Activated naive CD4-positive, alpha-beta T cell treated with anti-CD3 and anti-CD28 coated beads for 36 hours (primary cell): ENCODE measurements at regions not wholly inside any gene's neighbourhood (a gene's known extent, or its start where the extent isn't known, plus 50 kb on each side); places are given as distances from the start of the nearest gene placed in this dataset.

Experiments
- CTCF ChIA-PET: fragments of 350-600 bp; sonication (Branson Sonifier 250); formaldehyde crosslinking; loops from one replicate; lab custom pipeline; 2021; ENCODE audit warnings: antibody characterized with exemption; lab: Charles Lee
- DNase-seq: peaks from one replicate; pipeline ENCODE4 v3.0.0-alpha.2; 2020
- H3K27ac Mint-ChIP-seq: one replicate; pipeline ENCODE4 v1.8.0; 2021; ENCODE audit warnings: mild to moderate bottlenecking, mixed read lengths
- H3K27me3 Mint-ChIP-seq: one replicate; pipeline ENCODE4 v1.8.0; 2021; ENCODE audit warnings: low read depth, mixed read lengths
- H3K36me3 Mint-ChIP-seq: one replicate; pipeline ENCODE4 v1.8.0; 2021; ENCODE audit warnings: low read depth, mixed read lengths
- H3K4me1 Mint-ChIP-seq: one replicate; pipeline ENCODE4 v1.8.0; 2021; ENCODE audit warnings: low read depth, mixed read lengths
- H3K4me3 Mint-ChIP-seq: one replicate; pipeline ENCODE4 v1.8.0; 2021; ENCODE audit warnings: mild to moderate bottlenecking, moderate library complexity, mixed read lengths
- H3K9me3 Mint-ChIP-seq: one replicate; pipeline ENCODE4 v1.8.0; 2021; ENCODE audit warnings: mixed read lengths
- intact Hi-C: fragments of 100-400 bp; cut with micrococcal nuclease; formaldehyde crosslinking; loops from one replicate; pipeline ENCODE4 v1.15.1; 2023

GRCh38 chr19:28218728-28219127, 994.2 kb downstream of the UQCRFS1 start:
- no peak for DNase-seq
- Mint-ChIP-seq H3K36me3 (no peaks in the 10 kb centered on the region), H3K4me1 (no peaks in the 10 kb centered on the region), H3K9me3 (peaks cover 7% of the 10 kb centered on the region), H3K27me3 (no peaks in the 10 kb centered on the region), H3K4me3 (no peak overlapping the region), H3K27ac (no peak overlapping the region)
- CTCF ChIA-PET: no interaction called here
- intact Hi-C loops: no loop called here

- Mint-ChIP-seq H3K4me3 (no peak overlapping the region), H3K27me3 (no peaks in the 10 kb centered on the region), H3K9me3 (peaks cover 11% of the 10 kb centered on the region), H3K4me1 (no peaks in the 10 kb centered on the region), H3K27ac (no peak overlapping the region), H3K36me3 (no peaks in the 10 kb centered on the region)
- intact Hi-C loops: no loop called here
- no peak for DNase-seq
- CTCF ChIA-PET: interaction anchor here (0.7 kb wide), 1 partner anchor 250 kb away, joined by 3 read pairs; no protein-coding TSS in a partner anchor
These were observed 995.9 kb downstream of the UQCRFS1 start for GRCh38 chr19:28217022-28217421.

- CTCF ChIA-PET: no interaction called here
- Mint-ChIP-seq H3K36me3 (no peaks in the 10 kb centered on the region), H3K27me3 (no peaks in the 10 kb centered on the region), H3K4me3 (no peak overlapping the region), H3K4me1 (no peaks in the 10 kb centered on the region), H3K9me3 (peaks cover 9% of the 10 kb centered on the region), H3K27ac (no peak overlapping the region)
- DNase-seq: no peak
- intact Hi-C loops: no loop called here
These were observed 999.4 kb downstream of the UQCRFS1 start for GRCh38 chr19:28213470-28214082.

DNA sequence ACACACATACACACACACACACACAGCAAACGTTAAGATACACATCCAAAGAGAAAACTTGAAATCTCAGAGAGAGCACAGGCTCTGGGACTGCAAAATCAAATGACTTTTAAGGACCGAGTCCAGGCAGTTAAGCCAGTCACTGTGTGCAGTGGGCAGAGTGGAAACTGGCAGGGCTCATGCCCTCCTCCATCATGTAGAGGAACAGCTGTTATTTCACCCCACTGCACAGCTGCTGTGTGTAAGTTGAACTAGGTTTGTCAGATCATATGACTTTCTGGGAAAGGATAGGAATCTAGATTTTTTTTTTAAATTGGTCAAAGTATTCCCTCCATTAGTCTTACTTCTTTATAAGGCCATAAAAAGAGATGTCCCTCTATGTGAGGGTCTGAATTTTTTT, 1002.1 kb downstream of the UQCRFS1 start:
- Mint-ChIP-seq H3K27me3 (no peaks in the 10 kb centered on the region), H3K9me3 (peaks cover 9% of the 10 kb centered on the region), H3K4me3 (no peak overlapping the region), H3K4me1 (no peaks in the 10 kb centered on the region), H3K36me3 (no peaks in the 10 kb centered on the region), H3K27ac (no peak overlapping the region)
- CTCF ChIA-PET: no interaction called here
- intact Hi-C loops: no loop called here
- no peak for DNase-seq

DNA sequence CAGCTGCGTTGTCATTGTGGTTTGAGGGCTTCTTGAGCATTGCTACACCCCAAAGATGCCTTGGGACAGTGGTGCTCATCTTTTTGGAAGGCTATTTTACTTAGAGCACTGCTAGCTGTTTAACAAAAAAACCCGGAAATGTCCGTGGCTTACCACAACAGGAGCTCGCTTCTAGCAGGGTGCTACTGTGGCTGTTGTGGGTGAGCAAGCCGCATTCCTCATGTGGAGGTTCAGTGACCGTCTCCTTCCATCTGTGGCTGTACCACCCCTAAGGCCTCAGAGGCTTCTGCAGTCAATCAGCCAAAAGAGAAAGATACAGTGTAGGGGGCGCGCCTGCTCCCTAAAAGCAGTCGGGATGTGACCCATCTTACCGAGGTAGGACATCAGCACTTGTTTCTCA, 1004.2 kb downstream of the UQCRFS1 start:
- intact Hi-C loops: no loop called here
- H3K27ac Mint-ChIP-seq: no peak overlapping the region
- no peaks in the 10 kb centered on the region for H3K4me1 Mint-ChIP-seq
- no peak for DNase-seq
- no peaks in the 10 kb centered on the region for H3K27me3 Mint-ChIP-seq
- H3K9me3 Mint-ChIP-seq: peaks cover 5% of the 10 kb centered on the region
- CTCF ChIA-PET: no interaction called here
- H3K36me3 Mint-ChIP-seq: no peaks in the 10 kb centered on the region
- H3K4me3 Mint-ChIP-seq: no peak overlapping the region

DNA sequence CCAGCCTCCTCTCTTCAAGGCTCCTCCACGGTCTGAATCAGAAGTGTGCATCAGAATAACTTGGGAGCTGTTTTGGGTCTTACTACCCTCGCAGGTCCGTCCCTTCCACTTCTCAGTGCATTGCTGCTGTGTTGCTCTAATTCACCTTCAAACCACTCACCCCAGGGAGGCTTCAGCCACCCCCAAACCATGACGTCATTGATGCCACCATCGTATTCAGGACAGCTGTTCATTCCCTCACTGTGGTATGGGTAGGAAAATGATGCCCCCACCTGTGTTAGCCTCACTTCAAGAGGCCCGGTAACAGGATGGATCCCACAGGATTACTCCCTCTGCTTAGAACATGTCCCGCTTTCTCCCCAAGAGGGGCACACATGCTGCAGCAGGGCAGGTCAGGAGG, 1005.7 kb downstream of the UQCRFS1 start:
- Mint-ChIP-seq H3K36me3 (no peaks in the 10 kb centered on the region), H3K9me3 (peaks cover 5% of the 10 kb centered on the region), H3K4me1 (no peaks in the 10 kb centered on the region), H3K27ac (no peak overlapping the region), H3K27me3 (no peaks in the 10 kb centered on the region), H3K4me3 (no peak overlapping the region)
- intact Hi-C loops: no loop called here
- DNase-seq: no peak
- CTCF ChIA-PET: no interaction called here

DNA sequence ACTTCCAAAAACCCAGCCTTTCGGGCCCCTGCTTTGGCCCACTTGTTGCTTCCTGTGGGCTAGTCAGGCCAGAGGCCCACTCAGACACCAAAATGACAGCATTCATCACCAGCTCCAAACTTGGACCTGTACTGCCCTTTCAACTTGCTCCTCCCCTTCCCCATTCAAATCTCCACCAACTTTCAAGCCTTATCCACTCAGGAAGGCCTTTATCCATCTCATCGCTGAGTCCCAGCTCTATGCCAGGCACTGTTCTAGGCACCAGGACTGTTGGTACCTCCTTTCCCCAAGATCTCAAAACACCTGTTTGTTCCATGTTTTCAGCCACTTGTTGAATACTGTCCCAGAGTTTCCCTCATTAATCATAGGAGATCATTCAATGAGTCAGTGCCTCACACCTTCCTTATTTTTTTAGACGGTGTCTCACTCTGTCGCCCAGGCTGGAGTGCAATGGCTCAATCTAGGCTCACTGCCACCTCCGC, 1011.4 kb downstream of the UQCRFS1 start:
- Mint-ChIP-seq H3K4me3 (no peak overlapping the region), H3K9me3 (peaks cover 11% of the 10 kb centered on the region), H3K27me3 (no peaks in the 10 kb centered on the region), H3K4me1 (no peaks in the 10 kb centered on the region), H3K36me3 (no peaks in the 10 kb centered on the region), H3K27ac (no peak overlapping the region)
- CTCF ChIA-PET: no interaction called here
- intact Hi-C loops: no loop called here
- no peak for DNase-seq

DNA sequence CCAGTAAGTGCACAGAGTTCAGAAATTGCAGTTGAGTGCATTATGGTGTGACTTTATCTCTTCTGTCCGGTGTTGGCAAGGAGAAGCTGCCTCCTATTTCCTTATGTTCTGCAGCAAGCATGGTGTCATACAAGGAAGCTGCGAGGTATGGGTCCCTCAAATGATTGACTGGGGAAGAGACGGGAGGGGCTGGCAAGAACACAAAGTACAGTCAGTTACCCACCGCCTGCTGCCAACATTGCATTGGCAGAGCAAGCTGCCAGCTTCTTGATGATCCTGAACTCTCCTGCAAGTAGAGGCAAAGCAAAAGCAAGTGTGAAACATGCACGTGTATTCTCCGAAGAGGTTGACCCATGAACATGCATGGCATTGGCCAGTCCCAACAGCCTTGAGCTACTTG, 1013.6 kb downstream of the UQCRFS1 start:
- no peak overlapping the region for H3K27ac Mint-ChIP-seq
- peaks cover 11% of the 10 kb centered on the region for H3K9me3 Mint-ChIP-seq
- H3K4me1 Mint-ChIP-seq: no peaks in the 10 kb centered on the region
- CTCF ChIA-PET: no interaction called here
- intact Hi-C loops: no loop called here
- H3K4me3 Mint-ChIP-seq: no peak overlapping the region
- DNase-seq: no peak
- no peaks in the 10 kb centered on the region for H3K36me3 Mint-ChIP-seq
- no peaks in the 10 kb centered on the region for H3K27me3 Mint-ChIP-seq

GRCh38 chr19:28196961-28197360, 1016.0 kb downstream of the UQCRFS1 start:
- Mint-ChIP-seq H3K27ac (no peak overlapping the region), H3K4me3 (no peak overlapping the region), H3K4me1 (no peaks in the 10 kb centered on the region), H3K36me3 (no peaks in the 10 kb centered on the region), H3K9me3 (peaks cover 13% of the 10 kb centered on the region), H3K27me3 (no peaks in the 10 kb centered on the region)
- CTCF ChIA-PET: no interaction called here
- intact Hi-C loops: no loop called here
- no peak for DNase-seq

- H3K4me3 Mint-ChIP-seq: no peak overlapping the region
- intact Hi-C loops: no loop called here
- H3K27me3 Mint-ChIP-seq: no peaks in the 10 kb centered on the region
- H3K36me3 Mint-ChIP-seq: no peaks in the 10 kb centered on the region
- H3K4me1 Mint-ChIP-seq: no peaks in the 10 kb centered on the region
- H3K9me3 Mint-ChIP-seq: peaks cover 10% of the 10 kb centered on the region
- CTCF ChIA-PET: no interaction called here
- H3K27ac Mint-ChIP-seq: no peak overlapping the region
- DNase-seq: no peak
These were observed 1016.9 kb downstream of the UQCRFS1 start for GRCh38 chr19:28196101-28196500.

DNA sequence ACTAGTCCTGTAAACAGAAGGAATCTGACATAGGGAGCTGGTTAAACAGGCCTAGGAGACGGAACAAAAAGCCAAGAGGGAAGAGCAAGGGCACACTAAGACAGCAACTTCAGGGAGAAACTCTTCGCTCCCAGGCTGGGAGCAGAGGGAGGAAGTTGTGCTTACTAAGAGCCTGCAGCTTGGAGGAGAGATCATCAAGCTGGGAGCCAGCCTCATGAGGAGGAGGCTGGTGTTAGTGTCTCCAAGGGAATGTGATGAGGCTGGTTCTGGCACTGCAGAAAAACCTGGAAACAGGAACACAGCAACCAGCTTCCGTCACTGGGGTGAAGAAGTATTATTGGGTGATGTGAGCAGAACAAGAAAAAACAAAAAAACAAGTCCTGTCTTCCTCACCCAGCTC, 1027.3 kb downstream of the UQCRFS1 start:
- no peak overlapping the region for H3K4me3 Mint-ChIP-seq
- CTCF ChIA-PET: interaction anchor here (0.6 kb wide), 1 partner anchor 145 kb away, joined by 3 read pairs; no protein-coding TSS in a partner anchor
- peaks cover 13% of the 10 kb centered on the region for H3K9me3 Mint-ChIP-seq
- no peaks in the 10 kb centered on the region for H3K27me3 Mint-ChIP-seq
- intact Hi-C loops: no loop called here
- no peak overlapping the region for H3K27ac Mint-ChIP-seq
- H3K36me3 Mint-ChIP-seq: no peaks in the 10 kb centered on the region
- no peaks in the 10 kb centered on the region for H3K4me1 Mint-ChIP-seq
- DNase-seq: no peak

DNA sequence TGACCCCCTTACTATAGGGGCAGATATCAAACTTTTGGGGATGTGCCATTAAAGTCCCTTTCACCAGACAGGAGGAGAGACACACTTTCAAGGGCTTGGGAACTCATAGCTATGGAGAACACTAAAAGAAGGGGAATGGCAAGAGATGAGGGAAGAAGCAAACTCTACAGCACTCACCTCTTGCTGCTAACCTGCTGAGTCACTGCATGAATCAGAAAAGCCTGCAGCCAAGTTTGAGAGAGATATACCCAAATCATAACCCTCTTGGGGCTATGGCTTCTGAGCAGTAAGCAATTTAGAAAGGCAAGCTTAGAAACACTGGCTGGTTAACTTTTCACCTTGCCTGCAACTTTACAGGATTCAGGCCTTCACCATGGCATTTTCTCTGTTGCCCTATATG, 1028.0 kb downstream of the UQCRFS1 start:
- intact Hi-C loops: no loop called here
- Mint-ChIP-seq H3K27ac (no peak overlapping the region), H3K9me3 (peaks cover 11% of the 10 kb centered on the region), H3K4me3 (no peak overlapping the region), H3K36me3 (no peaks in the 10 kb centered on the region), H3K27me3 (no peaks in the 10 kb centered on the region), H3K4me1 (no peaks in the 10 kb centered on the region)
- CTCF ChIA-PET: interaction anchor here (0.6 kb wide), 1 partner anchor 144 kb away, joined by 3 read pairs; no protein-coding TSS in a partner anchor
- no peak for DNase-seq

GRCh38 chr19:28176193-28176592, 1036.8 kb downstream of the UQCRFS1 start:
- DNase-seq: no peak
- CTCF ChIA-PET: no interaction called here
- H3K4me3 Mint-ChIP-seq: no peak overlapping the region
- peaks cover 2% of the 10 kb centered on the region for H3K36me3 Mint-ChIP-seq
- H3K9me3 Mint-ChIP-seq: peaks cover 35% of the 10 kb centered on the region
- intact Hi-C loops: no loop called here
- no peaks in the 10 kb centered on the region for H3K4me1 Mint-ChIP-seq
- no peak overlapping the region for H3K27ac Mint-ChIP-seq
- no peaks in the 10 kb centered on the region for H3K27me3 Mint-ChIP-seq
